ENCODE measurements at regions not wholly inside any gene's neighbourhood (a gene's known extent, or its start where the extent isn't known, plus 50 kb on each side); places are given as distances from the start of the nearest gene placed in this dataset.

GRCh38 chr1:57727121-57727520 is 303.3 kb upstream of the DAB1 start:
- TF ChIP-seq FOXM1 (IDR thresholded peaks at IDR 0.05; ENCODE audit: low read depth) (no peak), EZH2phosphoT487 (IDR thresholded peaks at IDR 0.05; ENCODE audit: borderline replicate concordance, low read depth) (no peak), SMC3 (IDR thresholded peaks at IDR 0.05; ENCODE audit: low read depth, low read length) (no peak), MXI1 (IDR thresholded peaks at IDR 0.05; ENCODE audit: low read depth, low read length) (no peak), EP300 (IDR thresholded peaks at IDR 0.05; ENCODE audit: borderline replicate concordance in 1 of 2, low read depth in 1 of 2, low read length in 1 of 2) (no peak), RFX5 (IDR thresholded peaks at IDR 0.05; ENCODE audit: low read length) (no peak), YY1 (IDR thresholded peaks at IDR 0.05; ENCODE audit: low read depth) (no peak)
- TF ChIP-seq, protein P1, sequence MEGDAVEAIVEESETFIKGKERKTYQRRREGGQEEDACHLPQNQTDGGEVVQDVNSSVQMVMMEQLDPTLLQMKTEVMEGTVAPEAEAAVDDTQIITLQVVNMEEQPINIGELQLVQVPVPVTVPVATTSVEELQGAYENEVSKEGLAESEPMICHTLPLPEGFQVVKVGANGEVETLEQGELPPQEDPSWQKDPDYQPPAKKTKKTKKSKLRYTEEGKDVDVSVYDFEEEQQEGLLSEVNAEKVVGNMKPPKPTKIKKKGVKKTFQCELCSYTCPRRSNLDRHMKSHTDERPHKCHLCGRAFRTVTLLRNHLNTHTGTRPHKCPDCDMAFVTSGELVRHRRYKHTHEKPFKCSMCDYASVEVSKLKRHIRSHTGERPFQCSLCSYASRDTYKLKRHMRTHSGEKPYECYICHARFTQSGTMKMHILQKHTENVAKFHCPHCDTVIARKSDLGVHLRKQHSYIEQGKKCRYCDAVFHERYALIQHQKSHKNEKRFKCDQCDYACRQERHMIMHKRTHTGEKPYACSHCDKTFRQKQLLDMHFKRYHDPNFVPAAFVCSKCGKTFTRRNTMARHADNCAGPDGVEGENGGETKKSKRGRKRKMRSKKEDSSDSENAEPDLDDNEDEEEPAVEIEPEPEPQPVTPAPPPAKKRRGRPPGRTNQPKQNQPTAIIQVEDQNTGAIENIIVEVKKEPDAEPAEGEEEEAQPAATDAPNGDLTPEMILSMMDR (IDR thresholded peaks at IDR 0.05), result no peak
- TF ChIP-seq, protein P2, sequence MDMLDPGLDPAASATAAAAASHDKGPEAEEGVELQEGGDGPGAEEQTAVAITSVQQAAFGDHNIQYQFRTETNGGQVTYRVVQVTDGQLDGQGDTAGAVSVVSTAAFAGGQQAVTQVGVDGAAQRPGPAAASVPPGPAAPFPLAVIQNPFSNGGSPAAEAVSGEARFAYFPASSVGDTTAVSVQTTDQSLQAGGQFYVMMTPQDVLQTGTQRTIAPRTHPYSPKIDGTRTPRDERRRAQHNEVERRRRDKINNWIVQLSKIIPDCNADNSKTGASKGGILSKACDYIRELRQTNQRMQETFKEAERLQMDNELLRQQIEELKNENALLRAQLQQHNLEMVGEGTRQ (IDR thresholded peaks at IDR 0.05; ENCODE audit: borderline replicate concordance, low read depth, low read length), result no peak
- TF ChIP-seq, protein P3, sequence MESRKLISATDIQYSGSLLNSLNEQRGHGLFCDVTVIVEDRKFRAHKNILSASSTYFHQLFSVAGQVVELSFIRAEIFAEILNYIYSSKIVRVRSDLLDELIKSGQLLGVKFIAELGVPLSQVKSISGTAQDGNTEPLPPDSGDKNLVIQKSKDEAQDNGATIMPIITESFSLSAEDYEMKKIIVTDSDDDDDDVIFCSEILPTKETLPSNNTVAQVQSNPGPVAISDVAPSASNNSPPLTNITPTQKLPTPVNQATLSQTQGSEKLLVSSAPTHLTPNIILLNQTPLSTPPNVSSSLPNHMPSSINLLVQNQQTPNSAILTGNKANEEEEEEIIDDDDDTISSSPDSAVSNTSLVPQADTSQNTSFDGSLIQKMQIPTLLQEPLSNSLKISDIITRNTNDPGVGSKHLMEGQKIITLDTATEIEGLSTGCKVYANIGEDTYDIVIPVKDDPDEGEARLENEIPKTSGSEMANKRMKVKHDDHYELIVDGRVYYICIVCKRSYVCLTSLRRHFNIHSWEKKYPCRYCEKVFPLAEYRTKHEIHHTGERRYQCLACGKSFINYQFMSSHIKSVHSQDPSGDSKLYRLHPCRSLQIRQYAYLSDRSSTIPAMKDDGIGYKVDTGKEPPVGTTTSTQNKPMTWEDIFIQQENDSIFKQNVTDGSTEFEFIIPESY (IDR thresholded peaks at IDR 0.05; ENCODE audit: borderline replicate concordance, low read depth), result no peak

Measured in SK-N-SH (cell line).